Smooth muscle cell (in vitro differentiated cells): ENCODE measurements at regions not wholly inside any gene's neighbourhood (a gene's known extent, or its start where the extent isn't known, plus 50 kb on each side); places are given as distances from the start of the nearest gene placed in this dataset.

Source experiments
- DNase-seq: peaks from one replicate; lab custom pipeline; 2025; ENCODE audit not compliant: unreplicated experiment; lab: John Stamatoyannopoulos, UW
- H2AFZ ChIP-seq: fragments of 200-600 bp; sonication (generic); 2 replicates; pipeline ENCODE4 v1.6.0; 2016; ENCODE audit warnings: antibody characterized with exemption, low read depth, mild to moderate bottlenecking
- H3F3A ChIP-seq: fragments of 200-600 bp; sonication (generic); 2 replicates; pipeline ENCODE4 v1.6.0; 2017; ENCODE audit warnings: antibody characterized with exemption, low read depth
- H3K27ac ChIP-seq: fragments of 200-600 bp; sonication (generic); 2 replicates; pipeline ENCODE4 v1.5.1; 2016; ENCODE audit warnings: low read depth, mild to moderate bottlenecking
- H3K27me3 ChIP-seq: fragments of 200-600 bp; sonication (generic); 2 replicates; pipeline ENCODE4 v1.6.1; 2016; ENCODE audit warnings: low read depth, mild to moderate bottlenecking
- H3K36me3 ChIP-seq: fragments of 200-600 bp; sonication (generic); 2 replicates; pipeline ENCODE4 v1.5.1; 2016; ENCODE audit warnings: low read depth
- H3K4me1 ChIP-seq: fragments of 200-600 bp; sonication (generic); 2 replicates; pipeline ENCODE4 v1.5.1; 2016; ENCODE audit warnings: low read depth
- H3K4me2 ChIP-seq: fragments of 200-600 bp; sonication (generic); 2 replicates; pipeline ENCODE4 v1.6.0; 2016; ENCODE audit warnings: mild to moderate bottlenecking
- H3K4me3 ChIP-seq: fragments of 200-600 bp; sonication (generic); 2 replicates; pipeline ENCODE4 v1.5.1; 2016; ENCODE audit warnings: mild to moderate bottlenecking
- H3K79me2 ChIP-seq: fragments of 200-600 bp; sonication (generic); 2 replicates; pipeline ENCODE4 v1.6.0; 2016; ENCODE audit warnings: low read depth, mild to moderate bottlenecking
- H3K9ac ChIP-seq: fragments of 200-600 bp; sonication (generic); 2 replicates; pipeline ENCODE4 v1.6.0; 2016; ENCODE audit warnings: low read depth
- H3K9me3 ChIP-seq: fragments of 200-600 bp; sonication (generic); replicated peaks from 2 replicates; pipeline ENCODE4 v1.5.1; 2016; ENCODE audit warnings: low read depth
- H4K20me1 ChIP-seq: fragments of 200-600 bp; sonication (generic); 2 replicates; pipeline ENCODE4 v1.6.0; 2016; ENCODE audit warnings: low read depth
- WGBS: methylation state at CpG from one replicate; pipeline ENCODE4 v1.1.7; 2016; ENCODE audit warnings: low lambda C conversion rate; 5-methylcytosine and 5-hydroxymethylcytosine counted together
- TF ChIP-seq, protein P1 (sequence below): fragments of 200-600 bp; sonication (generic); IDR thresholded peaks from 2 replicates; pipeline ENCODE4 v1.5.1; 2017; ENCODE audit warnings: borderline replicate concordance, mild to moderate bottlenecking, antibody characterized with exemption; ENCODE audit not compliant: insufficient read depth, poor library complexity, severe bottlenecking

DNA sequence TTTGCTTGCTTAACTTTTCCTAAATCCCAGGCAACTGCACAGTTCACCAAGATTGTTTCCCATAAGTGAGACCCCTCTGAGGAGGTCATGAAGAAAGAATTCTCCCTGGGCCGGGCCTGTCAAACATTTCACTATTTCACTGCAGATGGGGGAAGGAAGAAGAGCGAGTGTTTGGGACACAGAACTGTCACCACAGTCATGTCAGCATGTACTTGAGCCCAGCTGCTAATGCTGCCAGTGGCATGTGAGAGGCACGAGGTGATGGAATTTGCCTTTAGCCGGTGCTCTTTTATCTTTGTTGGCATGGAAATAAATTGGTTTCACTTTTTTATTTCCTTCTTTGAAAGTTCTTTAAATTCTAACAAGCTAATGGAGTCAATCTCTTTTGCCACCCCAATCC lies 277.9 kb upstream of the GADL1 start:
- Histone ChIP-seq H3F3A (no peaks in the 10 kb centered on the region), H3K4me2 (no peak overlapping the region), H3K36me3 (no peaks in the 10 kb centered on the region), H3K9me3 (no peaks in the 10 kb centered on the region), H3K27ac (no peak overlapping the region), H3K79me2 (no peaks in the 10 kb centered on the region), H4K20me1 (no peaks in the 10 kb centered on the region), H3K4me1 (no peaks in the 10 kb centered on the region), H3K27me3 (no peaks in the 10 kb centered on the region), H3K9ac (no peak overlapping the region), H3K4me3 (no peak overlapping the region), H2AFZ (no peak overlapping the region)
- TF ChIP-seq, protein P1, sequence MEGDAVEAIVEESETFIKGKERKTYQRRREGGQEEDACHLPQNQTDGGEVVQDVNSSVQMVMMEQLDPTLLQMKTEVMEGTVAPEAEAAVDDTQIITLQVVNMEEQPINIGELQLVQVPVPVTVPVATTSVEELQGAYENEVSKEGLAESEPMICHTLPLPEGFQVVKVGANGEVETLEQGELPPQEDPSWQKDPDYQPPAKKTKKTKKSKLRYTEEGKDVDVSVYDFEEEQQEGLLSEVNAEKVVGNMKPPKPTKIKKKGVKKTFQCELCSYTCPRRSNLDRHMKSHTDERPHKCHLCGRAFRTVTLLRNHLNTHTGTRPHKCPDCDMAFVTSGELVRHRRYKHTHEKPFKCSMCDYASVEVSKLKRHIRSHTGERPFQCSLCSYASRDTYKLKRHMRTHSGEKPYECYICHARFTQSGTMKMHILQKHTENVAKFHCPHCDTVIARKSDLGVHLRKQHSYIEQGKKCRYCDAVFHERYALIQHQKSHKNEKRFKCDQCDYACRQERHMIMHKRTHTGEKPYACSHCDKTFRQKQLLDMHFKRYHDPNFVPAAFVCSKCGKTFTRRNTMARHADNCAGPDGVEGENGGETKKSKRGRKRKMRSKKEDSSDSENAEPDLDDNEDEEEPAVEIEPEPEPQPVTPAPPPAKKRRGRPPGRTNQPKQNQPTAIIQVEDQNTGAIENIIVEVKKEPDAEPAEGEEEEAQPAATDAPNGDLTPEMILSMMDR: no peak
- 71% methylated on average over 4 of the region's 4 CpGs for WGBS
- no peak for DNase-seq

DNA sequence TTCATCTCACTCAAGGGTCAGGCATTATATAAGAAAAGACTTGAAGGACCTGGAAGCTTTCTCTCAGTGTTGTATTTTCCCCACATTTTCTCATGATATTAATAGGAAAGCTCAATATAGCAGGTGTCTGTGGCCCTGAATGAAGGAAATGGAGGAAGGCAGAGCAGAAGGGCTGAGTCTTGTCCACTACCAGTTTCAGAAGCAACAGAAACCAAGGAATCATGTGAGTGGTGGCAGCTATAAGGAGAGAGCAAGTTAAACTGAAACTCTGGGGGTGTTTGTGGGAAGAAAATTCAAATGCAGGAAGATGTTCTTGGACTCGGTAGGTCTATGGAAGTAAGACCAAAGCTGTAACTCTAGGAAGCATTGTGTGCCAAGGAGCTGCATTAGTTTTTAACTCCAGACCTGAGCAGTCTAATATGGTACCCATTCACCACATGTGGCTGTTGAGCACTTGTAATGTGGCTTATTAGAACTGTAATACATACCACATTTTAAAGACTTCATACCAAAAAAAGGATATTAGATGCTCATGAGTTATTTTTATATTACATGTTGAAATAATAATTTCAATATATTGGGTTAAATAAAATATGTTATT lies 278.8 kb upstream of the GADL1 start:
- no peaks in the 10 kb centered on the region for H3K27me3 ChIP-seq
- H3K79me2 ChIP-seq: no peaks in the 10 kb centered on the region
- no peak overlapping the region for H3K4me3 ChIP-seq
- TF ChIP-seq, protein P1: no peak
- no peak for DNase-seq
- H2AFZ ChIP-seq: no peak overlapping the region
- no peaks in the 10 kb centered on the region for H3K36me3 ChIP-seq
- no peaks in the 10 kb centered on the region for H3F3A ChIP-seq
- H3K27ac ChIP-seq: no peak overlapping the region
- WGBS: 87% methylated on average over 1 of the region's 1 CpG
- H3K4me2 ChIP-seq: no peak overlapping the region
- no peaks in the 10 kb centered on the region for H3K9me3 ChIP-seq
- no peaks in the 10 kb centered on the region for H4K20me1 ChIP-seq
- H3K4me1 ChIP-seq: no peaks in the 10 kb centered on the region
- H3K9ac ChIP-seq: no peak overlapping the region

DNA sequence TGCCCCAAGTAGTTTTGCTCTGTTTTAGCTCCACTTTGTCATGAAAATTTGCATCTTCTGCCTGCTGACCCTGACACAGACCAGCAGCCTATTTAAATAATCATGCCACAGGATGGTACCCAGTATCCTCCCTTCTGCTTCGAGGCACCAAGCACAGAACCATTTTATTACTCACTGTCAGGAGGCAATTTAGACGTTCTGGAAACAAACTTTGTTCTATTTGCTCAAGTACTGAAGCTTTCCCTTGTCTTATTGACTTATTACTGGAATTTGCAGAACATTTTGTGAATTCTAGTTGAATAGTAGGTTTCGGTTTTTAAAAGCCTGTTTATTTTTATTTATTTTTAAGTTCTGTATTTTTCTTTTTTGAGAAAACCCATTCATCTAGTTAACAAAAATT lies 279.6 kb upstream of the GADL1 start:
- Histone ChIP-seq H2AFZ (no peak overlapping the region), H3K9ac (no peak overlapping the region), H3F3A (no peaks in the 10 kb centered on the region), H3K79me2 (no peaks in the 10 kb centered on the region), H3K4me1 (no peaks in the 10 kb centered on the region), H3K9me3 (no peaks in the 10 kb centered on the region), H3K36me3 (no peaks in the 10 kb centered on the region), H3K4me3 (no peak overlapping the region), H3K27me3 (no peaks in the 10 kb centered on the region), H3K4me2 (no peak overlapping the region), H4K20me1 (no peaks in the 10 kb centered on the region), H3K27ac (no peak overlapping the region)
- DNase-seq: no peak
- whole genome bisulfite sequencing: 53% methylated on average over 3 of the region's 3 CpGs
- TF ChIP-seq, protein P1: no peak

DNA sequence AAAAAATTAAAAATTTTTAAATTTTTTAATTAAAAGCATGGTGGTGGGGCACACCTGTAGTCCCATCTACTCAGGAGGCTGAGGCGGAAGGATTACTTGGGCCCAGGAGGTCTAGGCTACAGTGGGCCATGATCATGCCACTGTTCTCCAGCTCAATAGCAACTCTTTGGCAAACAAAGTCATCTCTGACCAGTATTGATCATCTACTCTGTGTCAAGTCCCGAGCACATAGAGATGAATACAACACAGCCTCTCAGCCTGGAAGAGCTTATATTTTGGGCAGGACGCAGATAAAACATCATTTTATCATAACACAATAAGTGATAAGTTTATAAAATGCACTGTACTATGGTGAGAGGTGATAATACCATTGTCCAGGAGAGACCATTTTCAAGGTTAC lies 281.6 kb upstream of the GADL1 start:
- H3F3A ChIP-seq: no peaks in the 10 kb centered on the region
- H3K36me3 ChIP-seq: no peaks in the 10 kb centered on the region
- no peak overlapping the region for H3K9ac ChIP-seq
- DNase-seq: no peak
- no peak overlapping the region for H2AFZ ChIP-seq
- no peaks in the 10 kb centered on the region for H3K79me2 ChIP-seq
- H3K4me1 ChIP-seq: no peaks in the 10 kb centered on the region
- TF ChIP-seq, protein P1: no peak
- no peak overlapping the region for H3K4me3 ChIP-seq
- no peak overlapping the region for H3K27ac ChIP-seq
- no peak overlapping the region for H3K4me2 ChIP-seq
- no peaks in the 10 kb centered on the region for H3K27me3 ChIP-seq
- H4K20me1 ChIP-seq: no peaks in the 10 kb centered on the region
- no peaks in the 10 kb centered on the region for H3K9me3 ChIP-seq
- WGBS: 90% methylated on average over 3 of the region's 3 CpGs
